Keratinocyte (primary cell): ENCODE measurements at regions not wholly inside any gene's neighbourhood (a gene's known extent, or its start where the extent isn't known, plus 50 kb on each side); places are given as distances from the start of the nearest gene placed in this dataset.

Source experiments
- CTCF ChIP-seq, 3 experiments: IDR thresholded peaks in 1 of 3; conservative IDR thresholded peaks in 1 of 3; optimal IDR thresholded peaks in 1 of 3; 2 replicates in 2 of 3; 3 replicates in 1 of 3; pipeline versions ENCODE3 to v1.5.1; 2011; ENCODE audit warnings: low read length in 3 of 3, mild to moderate bottlenecking in 3 of 3, moderate library complexity in 2 of 3, control low read depth in 1 of 3, inconsistent platforms in 1 of 3; ENCODE audit not compliant: insufficient read depth in 2 of 3; ENCODE audit errors: extremely low read depth in 1 of 3
- EZH2 ChIP-seq: IDR thresholded peaks from one replicate; pipeline ENCODE4 v1.6.1; 2012; ENCODE audit warnings: inconsistent platforms, mild to moderate bottlenecking, low read length, moderate library complexity

GRCh38 chr1:201594575-201595245, 55.8 kb downstream of the NAV1 start:
- TF ChIP-seq CTCF (optimal IDR thresholded peaks at IDR 0.05 in 1 of 3, IDR thresholded peaks at IDR 0.05 in 1 of 3, conservative IDR thresholded peaks at IDR 0.05 in 1 of 3; ENCODE audit: extremely low read depth in 1 of 3, insufficient read depth in 2 of 3, low read length in 3 of 3) = no peak
- no peak for TF ChIP-seq EZH2
